ENCODE measurements at regions not wholly inside any gene's neighbourhood (a gene's known extent, or its start where the extent isn't known, plus 50 kb on each side); places are given as distances from the start of the nearest gene placed in this dataset.

- TF ChIP-seq CTCF (IDR thresholded peaks at IDR 0.05; ENCODE audit: poor library complexity, severe bottlenecking): no peak
- no peak for TF ChIP-seq POLR2AphosphoS5 (IDR thresholded peaks at IDR 0.05)
- no peak for TF ChIP-seq EZH2 (IDR thresholded peaks at IDR 0.05; ENCODE audit: borderline replicate concordance, insufficient read depth, low read length, poor library complexity, severe bottlenecking)
- TF ChIP-seq RAD21 (conservative IDR thresholded peaks at IDR 0.05): no peak
- no peak for TF ChIP-seq TAF1 (IDR thresholded peaks at IDR 0.05; ENCODE audit: low read depth)
- TF ChIP-seq SMC3 (conservative IDR thresholded peaks at IDR 0.05; ENCODE audit: poor library complexity): no peak
- TF ChIP-seq EP300 (conservative IDR thresholded peaks at IDR 0.05; ENCODE audit: poor library complexity, severe bottlenecking): no peak
Measured at GRCh38 chr13:46962281-46962941, 65.6 kb upstream of the HTR2A start.

Data from neural cell (in vitro differentiated cells).